IPS-NIHi7 (cell line): ENCODE measurements at regions not wholly inside any gene's neighbourhood (a gene's known extent, or its start where the extent isn't known, plus 50 kb on each side); places are given as distances from the start of the nearest gene placed in this dataset.
"Not testable (repeated sequence)": the region's sequence is repeated elsewhere in the genome, so short reads cannot be mapped to it uniquely, and the experiment has no call there.

ENCODE experiments used
- DNase-seq: peaks from one replicate; pipeline ENCODE4 v3.0.0; 2012; ENCODE audit warnings: mixed read lengths; ENCODE audit errors: extremely low spot score

GRCh38 chr22:49676783-49677494 lies 150.7 kb downstream of the BRD1 start:
- DNase-seq, result no peak

GRCh38 chr22:49676230-49676629 lies 151.4 kb downstream of the BRD1 start:
- DNase-seq, result no peak

GRCh38 chr22:49674479-49675050 lies 153.1 kb downstream of the BRD1 start:
- DNase-seq, result no peak

GRCh38 chr22:49673048-49673447 lies 154.6 kb downstream of the BRD1 start:
- no peak for DNase-seq

GRCh38 chr22:49672014-49672516 lies 155.6 kb downstream of the BRD1 start:
- DNase-seq, result no peak

GRCh38 chr22:49671331-49672013 lies 156.2 kb downstream of the BRD1 start:
- DNase-seq, result no peak

GRCh38 chr22:49670456-49671330 lies 157.0 kb downstream of the BRD1 start:
- peak; percentile 71 for DNase-seq

GRCh38 chr22:49669969-49670455 lies 157.7 kb downstream of the BRD1 start:
- DNase-seq, result not testable (repeated sequence)

GRCh38 chr22:49669427-49669968 lies 158.2 kb downstream of the BRD1 start:
- not testable (repeated sequence) for DNase-seq

GRCh38 chr22:49668402-49668801 lies 159.3 kb downstream of the BRD1 start:
- DNase-seq, result no peak

- DNase-seq, result no peak
Measured at GRCh38 chr22:49667236-49667635, 160.4 kb downstream of the BRD1 start.

- DNase-seq, result no peak
Measured at GRCh38 chr22:49666146-49666809, 161.4 kb downstream of the BRD1 start.

GRCh38 chr22:49664891-49665290 lies 162.8 kb downstream of the BRD1 start:
- no peak for DNase-seq

- no peak for DNase-seq
Measured at GRCh38 chr22:49664371-49664881, 163.2 kb downstream of the BRD1 start.

- DNase-seq, result no peak
Measured at GRCh38 chr22:49663823-49664222, 163.8 kb downstream of the BRD1 start.

- DNase-seq, result no peak
Measured at GRCh38 chr22:49663311-49663711, 164.4 kb downstream of the BRD1 start.

GRCh38 chr22:49662681-49663080 lies 165.0 kb downstream of the BRD1 start:
- DNase-seq, result no peak

- DNase-seq, result no peak
Measured at GRCh38 chr22:49660794-49661781, 166.6 kb downstream of the BRD1 start.

- DNase-seq, result no peak
Measured at GRCh38 chr22:49660321-49660720, 167.4 kb downstream of the BRD1 start.
